GM23338 (cell line): ENCODE measurements at regions not wholly inside any gene's neighbourhood (a gene's known extent, or its start where the extent isn't known, plus 50 kb on each side); places are given as distances from the start of the nearest gene placed in this dataset.

Experiments
- ATAC-seq: fragments of 200-7000 bp; cut with Tn5 transposase; 3 replicates; pipeline ENCODE4 v1.9.1; 2020
- DNase-seq: peaks from one replicate; pipeline ENCODE4 v3.0.0-alpha.2; 2015; ENCODE audit warnings: low spot score
- H2AFZ ChIP-seq: fragments of 200-600 bp; sonication (generic); 2 replicates; pipeline ENCODE4 v1.8.0; 2016; ENCODE audit warnings: antibody characterized with exemption, mild to moderate bottlenecking, moderate library complexity
- H3F3A ChIP-seq: fragments of 200-600 bp; sonication (generic); replicated peaks from 2 replicates; pipeline ENCODE4 v1.8.0; 2017; ENCODE audit warnings: antibody characterized with exemption, mixed run types, low read depth
- H3K27ac ChIP-seq: fragments of 200-600 bp; sonication (generic); 2 replicates; pipeline ENCODE4 v1.6.1; 2016; ENCODE audit warnings: low read depth
- H3K27me3 ChIP-seq: fragments of 200-600 bp; sonication (generic); 2 replicates; pipeline ENCODE4 v1.8.0; 2016; ENCODE audit warnings: mild to moderate bottlenecking, mixed run types, moderate library complexity; ENCODE audit not compliant: insufficient read depth
- H3K36me3 ChIP-seq: fragments of 200-600 bp; sonication (generic); 2 replicates; pipeline ENCODE4 v1.8.0; 2016; ENCODE audit warnings: mild to moderate bottlenecking; ENCODE audit not compliant: insufficient read depth
- H3K4me1 ChIP-seq: fragments of 200-600 bp; sonication (generic); 2 replicates; pipeline ENCODE4 v1.8.0; 2016; ENCODE audit warnings: mild to moderate bottlenecking, moderate library complexity; ENCODE audit not compliant: insufficient read depth
- H3K4me2 ChIP-seq: fragments of 200-600 bp; sonication (generic); 2 replicates; pipeline ENCODE4 v1.7.1; 2017; ENCODE audit warnings: mixed run types
- H3K4me3 ChIP-seq: fragments of 200-600 bp; sonication (generic); 2 replicates; pipeline ENCODE4 v1.6.1; 2016; ENCODE audit warnings: mixed run types
- H3K79me2 ChIP-seq: fragments of 200-600 bp; sonication (generic); replicated peaks from 2 replicates; pipeline ENCODE4 v1.8.0; 2017; ENCODE audit warnings: mild to moderate bottlenecking; ENCODE audit not compliant: insufficient read depth
- H3K9me2 ChIP-seq: fragments of 200-600 bp; sonication (generic); 2 replicates; pipeline ENCODE4 v1.8.0; 2017; ENCODE audit not compliant: insufficient read depth
- H4K20me1 ChIP-seq: fragments of 200-600 bp; sonication (generic); replicated peaks from 2 replicates; pipeline ENCODE4 v1.8.0; 2017; ENCODE audit warnings: mild to moderate bottlenecking; ENCODE audit not compliant: insufficient read depth
- H3K27ac Mint-ChIP-seq: 2 replicates; pipeline ENCODE4 v1.8.0; 2020; ENCODE audit warnings: inconsistent platforms, mild to moderate bottlenecking, moderate library complexity, mixed read lengths
- H3K27me3 Mint-ChIP-seq: 3 replicates; pipeline ENCODE4 v1.8.0; 2022; ENCODE audit warnings: low read depth, mild to moderate bottlenecking, moderate library complexity, mixed read lengths, inconsistent platforms; ENCODE audit not compliant: insufficient read depth, poor library complexity
- H3K36me3 Mint-ChIP-seq: 3 replicates; pipeline ENCODE4 v1.8.0; 2021; ENCODE audit warnings: low read depth, mild to moderate bottlenecking, inconsistent platforms, moderate library complexity, mixed read lengths
- H3K4me1 Mint-ChIP-seq: 3 replicates; pipeline ENCODE4 v1.8.0; 2020; ENCODE audit warnings: mild to moderate bottlenecking, inconsistent platforms, mixed read lengths
- H3K4me3 Mint-ChIP-seq: 3 replicates; pipeline ENCODE4 v1.8.0; 2021; ENCODE audit warnings: moderate library complexity, mild to moderate bottlenecking, inconsistent platforms, mixed read lengths
- H3K9me3 Mint-ChIP-seq: 3 replicates; pipeline ENCODE4 v1.8.0; 2020; ENCODE audit warnings: moderate library complexity, mild to moderate bottlenecking, inconsistent platforms, mixed read lengths
- CREB1 ChIP-seq: fragments of 250-450 bp; sonication (Bioruptor Pico); IDR thresholded peaks from 2 replicates; pipeline ENCODE4 v1.5.0; 2020; ENCODE audit warnings: low read depth, mild to moderate bottlenecking, moderate library complexity
- CTCF ChIP-seq, 2 experiments: fragments of 200-600 bp in 1 of 2; sonication (generic) in 1 of 2; conservative IDR thresholded peaks; 2 replicates each; pipeline versions ENCODE4 v1.5.1 to v1.6.1; 2016 to 2017; ENCODE audit warnings: antibody characterized with exemption in 2 of 2, low read depth in 2 of 2, mild to moderate bottlenecking in 2 of 2, moderate library complexity in 1 of 2
- EZH2 ChIP-seq: fragments of 200-600 bp; sonication (generic); IDR thresholded peaks from one replicate; pipeline ENCODE4 v1.8.0; 2017; ENCODE audit warnings: antibody characterized with exemption, mild to moderate bottlenecking, low read depth; ENCODE audit not compliant: unreplicated experiment
- EZH2phosphoT487 ChIP-seq: fragments of 200-600 bp; sonication (generic); IDR thresholded peaks from one replicate; pipeline ENCODE4 v1.8.1; 2018; ENCODE audit warnings: antibody characterized with exemption; ENCODE audit not compliant: unreplicated experiment
- JUNB ChIP-seq: IDR thresholded peaks from one replicate; pipeline ENCODE4 v1.6.1; 2016; ENCODE audit warnings: antibody characterized with exemption; ENCODE audit not compliant: unreplicated experiment
- NANOG ChIP-seq: IDR thresholded peaks from 2 replicates; pipeline ENCODE4 v1.6.1; 2016; ENCODE audit warnings: antibody characterized with exemption, borderline replicate concordance
- POLR2AphosphoS5 ChIP-seq: IDR thresholded peaks from 2 replicates; pipeline ENCODE4 v1.6.1; 2016; ENCODE audit warnings: antibody characterized with exemption, low read depth
- STAT1 ChIP-seq: IDR thresholded peaks from one replicate; pipeline ENCODE4 v1.6.1; 2016; ENCODE audit warnings: antibody characterized with exemption; ENCODE audit not compliant: unreplicated experiment
- ZNF114 ChIP-seq: fragments of 250-450 bp; sonication (Bioruptor Pico); IDR thresholded peaks from 2 replicates; pipeline ENCODE4 v1.5.0; 2020; ENCODE audit warnings: mild to moderate bottlenecking, moderate library complexity
- ZNF331 ChIP-seq: fragments of 250-450 bp; sonication (Bioruptor Pico); IDR thresholded peaks from 2 replicates; pipeline ENCODE4 v1.5.0; 2020; ENCODE audit warnings: low read depth, mild to moderate bottlenecking, moderate library complexity
- ZNF462 ChIP-seq: fragments of 250-450 bp; sonication (Bioruptor Pico); IDR thresholded peaks from 2 replicates; pipeline ENCODE4 v1.5.0; 2020; ENCODE audit warnings: mild to moderate bottlenecking, moderate library complexity
- TF ChIP-seq, protein P1 (sequence below): IDR thresholded peaks from one replicate; pipeline ENCODE4 v1.6.1; 2018; ENCODE audit warnings: antibody characterized with exemption; ENCODE audit not compliant: unreplicated experiment
- TF ChIP-seq, protein P2 (sequence below): IDR thresholded peaks from 2 replicates; pipeline ENCODE4 v1.6.1; 2016; ENCODE audit warnings: antibody characterized with exemption

DNA sequence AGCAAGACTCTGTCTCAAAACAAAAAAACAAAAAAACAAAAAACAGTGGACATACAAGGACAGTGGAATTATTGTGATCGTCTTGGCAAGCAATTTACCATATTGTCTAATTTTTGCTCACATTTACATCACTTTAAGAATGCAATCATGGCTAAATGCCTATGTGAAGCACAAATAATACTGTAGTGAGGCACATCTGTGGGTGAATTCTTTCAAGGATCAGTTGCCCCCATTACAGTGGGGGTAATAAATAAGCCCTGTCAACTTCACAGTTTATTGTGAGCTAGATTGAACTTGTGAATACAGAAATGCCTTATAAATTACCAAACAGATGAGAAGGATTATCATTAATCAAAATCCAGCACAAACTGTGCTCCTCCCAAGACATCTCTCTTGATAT is 150.2 kb upstream of the PAPPA start:
- Histone ChIP-seq H4K20me1 (no peaks in the 10 kb centered on the region), H3K4me2 (no peak overlapping the region), H3K27me3 (no peaks in the 10 kb centered on the region), H3K27ac (no peak overlapping the region), H3K36me3 (no peaks in the 10 kb centered on the region), H3K9me2 (peaks cover 3% of the 10 kb centered on the region; the same call in 1 of the 2 replicates), H3F3A (no peaks in the 10 kb centered on the region), H3K4me3 (no peak overlapping the region), H3K79me2 (no peaks in the 10 kb centered on the region), H3K4me1 (no peaks in the 10 kb centered on the region), H2AFZ (no peak overlapping the region)
- Mint-ChIP-seq H3K36me3 (no peaks in the 10 kb centered on the region), H3K9me3 (no peaks in the 10 kb centered on the region), H3K27me3 (no peaks in the 10 kb centered on the region), H3K4me1 (no peaks in the 10 kb centered on the region), H3K27ac (no peak overlapping the region), H3K4me3 (no peak overlapping the region)
- ATAC-seq (no peak), DNase-seq (no peak)
- no peak for TF ChIP-seq CREB1 (CRISPR knock-in tag)
- TF ChIP-seq ZNF331 (CRISPR knock-in tag) = no peak
- no peak for TF ChIP-seq NANOG
- no peak for TF ChIP-seq JUNB
- no peak for TF ChIP-seq STAT1
- TF ChIP-seq ZNF462 (CRISPR knock-in tag) = no peak
- TF ChIP-seq CTCF (conservative IDR thresholded peaks at IDR 0.05; ENCODE audit: low read depth in 2 of 2) = no peak
- TF ChIP-seq POLR2AphosphoS5 = no peak
- TF ChIP-seq, protein P1, sequence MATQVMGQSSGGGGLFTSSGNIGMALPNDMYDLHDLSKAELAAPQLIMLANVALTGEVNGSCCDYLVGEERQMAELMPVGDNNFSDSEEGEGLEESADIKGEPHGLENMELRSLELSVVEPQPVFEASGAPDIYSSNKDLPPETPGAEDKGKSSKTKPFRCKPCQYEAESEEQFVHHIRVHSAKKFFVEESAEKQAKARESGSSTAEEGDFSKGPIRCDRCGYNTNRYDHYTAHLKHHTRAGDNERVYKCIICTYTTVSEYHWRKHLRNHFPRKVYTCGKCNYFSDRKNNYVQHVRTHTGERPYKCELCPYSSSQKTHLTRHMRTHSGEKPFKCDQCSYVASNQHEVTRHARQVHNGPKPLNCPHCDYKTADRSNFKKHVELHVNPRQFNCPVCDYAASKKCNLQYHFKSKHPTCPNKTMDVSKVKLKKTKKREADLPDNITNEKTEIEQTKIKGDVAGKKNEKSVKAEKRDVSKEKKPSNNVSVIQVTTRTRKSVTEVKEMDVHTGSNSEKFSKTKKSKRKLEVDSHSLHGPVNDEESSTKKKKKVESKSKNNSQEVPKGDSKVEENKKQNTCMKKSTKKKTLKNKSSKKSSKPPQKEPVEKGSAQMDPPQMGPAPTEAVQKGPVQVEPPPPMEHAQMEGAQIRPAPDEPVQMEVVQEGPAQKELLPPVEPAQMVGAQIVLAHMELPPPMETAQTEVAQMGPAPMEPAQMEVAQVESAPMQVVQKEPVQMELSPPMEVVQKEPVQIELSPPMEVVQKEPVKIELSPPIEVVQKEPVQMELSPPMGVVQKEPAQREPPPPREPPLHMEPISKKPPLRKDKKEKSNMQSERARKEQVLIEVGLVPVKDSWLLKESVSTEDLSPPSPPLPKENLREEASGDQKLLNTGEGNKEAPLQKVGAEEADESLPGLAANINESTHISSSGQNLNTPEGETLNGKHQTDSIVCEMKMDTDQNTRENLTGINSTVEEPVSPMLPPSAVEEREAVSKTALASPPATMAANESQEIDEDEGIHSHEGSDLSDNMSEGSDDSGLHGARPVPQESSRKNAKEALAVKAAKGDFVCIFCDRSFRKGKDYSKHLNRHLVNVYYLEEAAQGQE = no peak
- TF ChIP-seq EZH2 = no peak
- TF ChIP-seq EZH2phosphoT487 = no peak
- TF ChIP-seq ZNF114 (CRISPR knock-in tag) = no peak
- TF ChIP-seq, protein P2, sequence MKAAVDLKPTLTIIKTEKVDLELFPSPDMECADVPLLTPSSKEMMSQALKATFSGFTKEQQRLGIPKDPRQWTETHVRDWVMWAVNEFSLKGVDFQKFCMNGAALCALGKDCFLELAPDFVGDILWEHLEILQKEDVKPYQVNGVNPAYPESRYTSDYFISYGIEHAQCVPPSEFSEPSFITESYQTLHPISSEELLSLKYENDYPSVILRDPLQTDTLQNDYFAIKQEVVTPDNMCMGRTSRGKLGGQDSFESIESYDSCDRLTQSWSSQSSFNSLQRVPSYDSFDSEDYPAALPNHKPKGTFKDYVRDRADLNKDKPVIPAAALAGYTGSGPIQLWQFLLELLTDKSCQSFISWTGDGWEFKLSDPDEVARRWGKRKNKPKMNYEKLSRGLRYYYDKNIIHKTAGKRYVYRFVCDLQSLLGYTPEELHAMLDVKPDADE = no peak
